GM21717 (cell line): ENCODE measurements at regions not wholly inside any gene's neighbourhood (a gene's known extent, or its start where the extent isn't known, plus 50 kb on each side); places are given as distances from the start of the nearest gene placed in this dataset.
"Not testable (repeated sequence)": the region's sequence is repeated elsewhere in the genome, so short reads cannot be mapped to it uniquely, and the experiment has no call there.

Experiments
- ATAC-seq: cut with Tn5 transposase; IDR thresholded peaks from one replicate; pipeline ENCODE4 v1.9.1; 2021; ENCODE audit warnings: mild to moderate bottlenecking, moderate library complexity; ENCODE audit not compliant: unreplicated experiment

- no peak for ATAC-seq
Measured at GRCh38 chr10:105592468-105592867, 951.4 kb downstream of the SORCS3 start.

DNA sequence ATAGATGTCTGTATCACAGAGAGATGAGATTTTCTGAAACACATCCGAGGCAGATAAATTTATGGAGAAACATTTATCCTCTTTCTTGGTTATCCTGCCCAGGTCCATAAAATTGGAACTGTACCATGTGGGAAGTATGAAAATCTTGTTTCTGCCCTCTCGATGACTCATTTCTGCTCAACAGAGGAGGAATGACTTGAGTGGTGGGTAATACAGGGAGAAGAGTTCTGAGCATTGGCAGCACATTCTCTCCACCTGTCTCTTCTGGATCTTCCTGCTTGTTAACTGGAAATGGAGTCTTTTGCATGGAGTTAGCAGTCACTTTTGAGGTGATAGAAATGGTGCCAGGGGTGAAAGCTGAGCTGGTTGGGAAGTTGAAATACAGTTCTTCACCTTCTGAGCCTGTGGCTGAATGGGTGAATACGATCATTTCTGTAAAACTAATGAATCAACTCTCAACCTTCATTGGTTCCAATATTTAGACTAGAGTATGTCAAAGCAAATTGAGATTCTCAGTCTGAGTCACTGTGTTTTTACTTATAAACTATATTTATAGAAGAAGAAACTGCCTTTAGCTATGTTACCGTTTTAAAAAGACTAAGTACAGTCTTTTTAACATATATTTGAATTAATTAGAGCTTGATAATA is 945.5 kb downstream of the SORCS3 start:
- no peak for ATAC-seq

DNA sequence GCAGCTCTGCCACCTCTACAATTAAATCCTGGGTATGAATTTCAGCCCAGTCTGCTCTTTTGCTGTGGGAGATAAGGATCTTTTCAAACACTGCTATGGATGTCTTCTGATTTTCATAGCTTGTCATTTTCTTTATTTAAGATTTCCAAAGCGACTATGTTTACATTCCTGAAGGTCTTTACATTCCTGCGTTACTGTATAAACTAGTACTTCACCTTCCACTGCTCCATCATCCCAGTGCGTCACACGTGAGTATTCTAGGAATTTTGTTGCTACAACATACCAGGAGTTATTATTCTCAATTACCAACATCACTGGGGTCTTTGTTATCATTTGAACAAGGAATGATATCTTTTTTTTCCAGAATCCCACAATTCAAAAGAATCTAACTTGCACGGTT is 944.7 kb downstream of the SORCS3 start:
- ATAC-seq: no peak

DNA sequence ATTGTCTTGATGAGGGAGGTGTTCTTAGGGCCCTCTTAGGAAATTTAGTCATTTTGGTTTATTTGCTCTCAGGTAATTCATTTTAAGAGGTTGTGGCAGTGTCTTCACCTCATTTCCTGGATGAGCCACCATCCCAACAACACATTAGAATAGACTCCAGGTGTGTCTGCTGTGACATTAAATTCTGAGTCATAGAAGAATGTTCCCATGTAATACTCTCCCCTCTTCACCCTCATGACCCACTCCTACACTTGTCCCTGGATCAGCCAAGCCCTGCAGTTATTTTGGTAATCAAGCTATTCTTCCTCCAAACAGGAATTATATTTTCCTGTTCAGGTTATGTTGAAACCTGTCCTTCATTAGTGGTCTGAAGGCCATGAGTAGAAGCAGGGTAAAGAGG is 944.1 kb downstream of the SORCS3 start:
- ATAC-seq: no peak

DNA sequence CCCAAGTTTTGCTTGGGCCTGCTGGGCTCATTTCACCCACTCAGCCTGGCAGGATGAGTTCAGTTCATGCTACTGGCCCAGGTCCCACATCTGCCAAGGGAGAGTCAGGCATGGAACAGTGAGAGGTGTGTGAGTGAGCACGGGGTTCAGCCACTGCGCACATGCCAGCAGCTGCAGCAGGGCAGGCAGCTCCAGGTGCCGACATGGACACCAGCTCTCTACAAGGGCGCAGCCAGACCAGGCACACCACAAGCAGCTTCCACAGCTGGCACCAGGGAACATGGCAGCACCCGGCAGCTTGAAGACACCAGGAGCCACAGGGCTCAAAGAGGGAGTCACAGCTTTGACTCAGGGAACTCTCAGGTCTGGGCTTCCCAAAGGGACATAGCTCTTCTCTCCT is 938.0 kb downstream of the SORCS3 start:
- ATAC-seq: no peak

DNA sequence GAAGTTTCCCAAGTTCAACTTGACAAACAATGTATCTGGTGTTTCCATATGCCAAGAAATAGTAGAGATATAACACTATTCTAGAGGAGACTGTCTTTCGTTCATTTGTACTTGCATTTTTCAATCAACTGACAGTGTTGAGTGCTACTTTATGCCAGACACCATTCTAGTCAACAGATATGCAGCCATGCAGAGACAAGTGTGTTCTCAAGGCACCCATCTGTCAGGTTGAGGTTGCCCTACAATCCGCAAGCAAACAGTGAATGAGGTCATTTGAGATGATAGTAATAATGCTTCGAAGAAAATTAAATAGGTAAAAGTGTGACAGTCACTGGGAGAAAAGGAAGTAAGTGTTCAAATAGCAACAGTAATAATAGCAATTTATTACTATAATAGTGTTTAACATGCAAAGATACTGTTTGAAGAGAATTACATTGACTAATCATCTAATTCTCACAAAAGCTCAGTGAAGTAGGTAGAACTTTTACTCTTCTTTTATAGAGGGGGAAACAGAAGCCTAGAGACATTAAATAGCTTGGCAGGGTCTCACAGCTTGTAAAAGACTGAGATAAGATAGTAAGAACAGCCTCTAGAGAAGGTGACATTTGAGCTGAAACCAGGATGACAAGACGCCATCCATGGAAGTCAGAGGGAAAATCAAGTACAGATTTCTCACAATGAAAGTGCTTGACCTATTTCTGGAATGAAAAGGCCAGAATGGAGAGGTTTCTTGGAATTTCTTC is 936.9 kb downstream of the SORCS3 start:
- ATAC-seq: no peak

GRCh38 chr10:105559333-105560097 is 918.4 kb downstream of the SORCS3 start:
- ATAC-seq: no peak

DNA sequence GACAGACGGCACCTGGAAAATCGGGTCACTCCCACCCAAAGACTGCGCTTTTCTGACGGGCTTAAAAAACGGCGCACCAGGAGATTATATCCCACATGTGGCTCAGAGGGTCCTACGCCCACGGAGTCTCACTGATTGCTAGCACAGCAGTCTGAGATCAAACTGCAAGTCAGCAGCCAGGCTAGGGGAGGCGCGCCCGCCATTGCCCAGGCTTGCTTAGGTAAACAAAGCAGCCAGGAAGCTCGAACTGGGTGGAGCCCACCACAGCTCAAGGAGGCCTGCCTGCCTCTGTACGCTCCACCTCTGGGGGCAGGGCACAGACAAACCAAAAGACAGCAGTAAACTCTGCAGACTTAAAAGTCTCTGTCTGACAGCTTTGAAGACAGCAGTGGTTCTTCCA is 909.4 kb downstream of the SORCS3 start:
- not testable (repeated sequence) for ATAC-seq

- ATAC-seq: no peak
Measured at GRCh38 chr10:105549731-105550130, 908.6 kb downstream of the SORCS3 start.

DNA sequence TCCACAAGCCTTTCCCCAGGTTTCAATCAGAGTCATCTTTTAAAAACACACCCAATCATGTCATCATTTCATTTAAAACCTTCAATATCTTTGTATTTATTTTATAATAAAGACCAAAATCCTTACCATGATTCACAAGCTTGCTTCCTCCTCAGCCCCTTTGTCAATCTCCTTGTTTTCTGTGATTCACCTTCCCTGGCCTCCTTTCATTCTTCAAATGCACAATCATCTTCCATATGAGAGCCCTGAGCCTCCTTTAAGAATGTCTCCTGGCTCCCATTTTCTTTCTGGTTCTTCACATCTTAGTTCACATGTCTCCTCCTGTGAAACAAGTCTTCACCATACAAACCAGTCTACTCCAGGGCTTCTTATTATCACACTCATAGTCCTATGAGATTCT is 904.0 kb downstream of the SORCS3 start:
- no peak for ATAC-seq

- ATAC-seq: no peak
Measured at GRCh38 chr10:105540381-105540780, 899.3 kb downstream of the SORCS3 start.

- no peak for ATAC-seq
Measured at GRCh38 chr10:105538874-105539273, 897.8 kb downstream of the SORCS3 start.

DNA sequence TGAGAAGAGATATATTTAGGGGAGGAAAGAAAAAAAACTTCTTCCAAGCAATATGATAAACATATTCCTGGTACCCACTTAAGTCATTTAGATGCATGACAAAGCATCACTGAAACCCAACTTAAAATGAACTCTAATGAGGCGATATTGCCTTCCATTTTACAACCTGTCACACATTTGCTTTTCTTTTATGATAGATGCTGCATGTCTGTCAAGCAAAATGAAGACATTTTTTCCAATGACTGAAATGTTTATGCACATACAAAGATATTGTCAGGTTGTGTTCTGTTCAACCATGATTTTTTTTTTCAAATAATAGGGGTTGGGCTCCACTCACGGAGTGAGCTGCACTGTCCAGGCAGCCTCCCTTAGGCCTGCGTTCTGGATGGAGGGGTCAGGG is 894.4 kb downstream of the SORCS3 start:
- no peak for ATAC-seq

GRCh38 chr10:105534086-105534485 is 893.0 kb downstream of the SORCS3 start:
- no peak for ATAC-seq

- ATAC-seq: no peak
Measured at GRCh38 chr10:105516511-105516910, 875.4 kb downstream of the SORCS3 start.

DNA sequence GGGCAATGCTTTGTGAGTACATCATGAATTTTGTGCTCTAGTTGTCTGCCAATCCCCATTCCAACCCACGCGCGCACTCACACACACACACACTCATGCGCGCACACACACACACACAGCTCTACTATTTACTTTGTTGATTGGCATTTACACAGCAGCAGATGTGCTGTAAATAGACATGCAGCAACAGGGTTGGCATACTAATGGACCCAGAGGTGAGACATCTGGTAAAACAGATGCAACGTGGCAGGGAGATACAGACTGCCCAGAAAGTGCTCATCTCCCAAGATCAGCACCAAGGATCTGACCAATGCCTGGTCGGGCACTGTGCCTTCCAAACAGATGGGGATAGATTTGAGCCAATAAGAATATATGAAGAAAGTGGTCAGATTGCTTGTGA is 873.0 kb downstream of the SORCS3 start:
- no peak for ATAC-seq

DNA sequence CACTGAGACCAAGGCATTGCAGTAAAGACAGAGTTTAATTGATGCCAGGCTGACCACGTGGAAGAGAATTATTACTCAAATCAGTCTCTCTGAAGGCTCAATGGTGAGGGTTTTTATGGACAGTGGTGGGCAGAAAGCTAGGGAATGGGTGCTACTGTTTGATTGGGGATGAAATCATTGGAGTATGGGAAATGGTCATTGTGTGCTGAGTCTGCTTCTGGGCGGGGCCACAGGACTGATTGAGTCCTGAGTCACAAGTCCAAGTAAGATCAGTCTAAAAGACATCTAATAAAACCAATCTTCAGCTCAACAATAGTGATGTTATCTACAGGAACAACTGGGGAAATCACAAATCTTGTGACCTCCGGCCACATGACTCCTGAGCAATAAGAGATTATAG is 868.4 kb downstream of the SORCS3 start:
- ATAC-seq: no peak

- ATAC-seq: no peak
Measured at GRCh38 chr10:105506262-105506661, 865.2 kb downstream of the SORCS3 start.

- ATAC-seq: no peak
Measured at GRCh38 chr10:105503714-105504113, 862.6 kb downstream of the SORCS3 start.

DNA sequence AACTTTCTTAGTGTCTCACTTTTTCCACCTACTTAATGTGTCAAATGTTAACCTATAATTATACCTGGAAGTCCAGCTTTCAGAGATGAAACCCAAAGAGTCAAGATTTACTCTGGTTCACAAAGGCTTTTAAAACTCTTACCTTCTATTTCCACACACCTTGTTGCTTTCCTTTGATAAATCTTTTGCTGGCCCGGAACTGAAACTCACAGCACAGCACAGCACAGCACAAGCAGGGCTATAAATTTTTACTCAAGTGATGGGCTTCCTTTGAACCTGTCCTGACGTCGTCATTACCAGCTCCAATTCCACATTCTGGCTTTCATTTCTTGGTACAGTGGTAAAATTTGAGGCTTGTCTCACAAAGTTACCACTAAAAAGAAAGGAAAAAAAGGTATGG is 861.0 kb downstream of the SORCS3 start:
- ATAC-seq: no peak

DNA sequence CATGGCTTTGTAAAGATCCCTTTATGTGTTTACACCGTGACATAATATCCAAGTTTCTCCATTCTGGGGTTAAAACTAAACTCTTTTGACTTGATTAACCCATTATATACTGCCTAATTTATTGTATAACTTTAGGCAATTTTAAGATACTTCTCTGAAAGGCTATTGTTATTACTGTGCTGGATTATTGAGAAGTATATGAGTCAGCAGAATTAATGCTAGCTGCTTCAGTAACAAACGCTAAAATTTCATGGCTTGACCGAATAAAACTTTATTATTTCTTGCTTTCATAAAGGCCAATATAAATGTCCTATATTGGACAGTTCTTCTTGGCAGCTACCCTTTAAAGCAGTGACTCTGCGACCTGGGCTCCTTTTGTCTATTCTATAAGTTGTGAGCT is 853.9 kb downstream of the SORCS3 start:
- no peak for ATAC-seq

GRCh38 chr10:105494303-105494702 is 853.2 kb downstream of the SORCS3 start:
- ATAC-seq: no peak
